ENCODE measurements at regions not wholly inside any gene's neighbourhood (a gene's known extent, or its start where the extent isn't known, plus 50 kb on each side); places are given as distances from the start of the nearest gene placed in this dataset.

GRCh38 chr1:238171985-238172384 lies 281.3 kb upstream of the ZP4 start:
- no peak for TF ChIP-seq RAD21 (conservative IDR thresholded peaks at IDR 0.05)
- no peak for TF ChIP-seq SMC3 (conservative IDR thresholded peaks at IDR 0.05; ENCODE audit: poor library complexity)
- TF ChIP-seq REST (IDR thresholded peaks at IDR 0.05; ENCODE audit: borderline replicate concordance), result no peak
- no peak for TF ChIP-seq TAF1 (IDR thresholded peaks at IDR 0.05; ENCODE audit: low read depth)
- no peak overlapping the region for H3K27ac ChIP-seq (ENCODE audit: low read length)
- H3K4me2 ChIP-seq (ENCODE audit: low read length), result no peak overlapping the region

GRCh38 chr1:238161955-238162354 lies 271.2 kb upstream of the ZP4 start:
- Histone ChIP-seq H3F3A (ENCODE audit: insufficient read depth, low read length, poor library complexity, severe bottlenecking) (no peaks in the 10 kb centered on the region), H3K9ac (ENCODE audit: low read length) (no peak overlapping the region), H3K9me2 (ENCODE audit: insufficient read depth, low read length) (no peaks in the 10 kb centered on the region), H3K27me3 (ENCODE audit: insufficient read depth, low read depth, low read length) (no peaks in the 10 kb centered on the region), H2AFZ (ENCODE audit: low read depth, low read length) (no peak overlapping the region), H3K27ac (ENCODE audit: low read length) (no peak overlapping the region), H3K9me3 (ENCODE audit: low read length) (no peaks in the 10 kb centered on the region), H3K36me3 (ENCODE audit: insufficient read depth, low read length) (no peaks in the 10 kb centered on the region), H4K20me1 (ENCODE audit: insufficient read depth) (no peaks in the 10 kb centered on the region), H3K79me2 (replicated peaks; ENCODE audit: insufficient read depth, low read length) (no peaks in the 10 kb centered on the region), H3K4me3 (ENCODE audit: low read length) (no peak overlapping the region), H3K4me2 (ENCODE audit: low read length) (no peak overlapping the region)
- TF ChIP-seq EZH2 (IDR thresholded peaks at IDR 0.05; ENCODE audit: borderline replicate concordance, insufficient read depth, low read length, poor library complexity, severe bottlenecking) (no peak), RAD21 (conservative IDR thresholded peaks at IDR 0.05) (no peak), MXI1 (conservative IDR thresholded peaks at IDR 0.05; ENCODE audit: poor library complexity, severe bottlenecking) (no peak), TAF1 (IDR thresholded peaks at IDR 0.05; ENCODE audit: low read depth) (no peak), SMC3 (conservative IDR thresholded peaks at IDR 0.05; ENCODE audit: poor library complexity) (no peak), REST (IDR thresholded peaks at IDR 0.05; ENCODE audit: borderline replicate concordance) (no peak), POLR2AphosphoS5 (IDR thresholded peaks at IDR 0.05) (no peak)

More at GRCh38 chr1:238171985-238172384, 281.3 kb upstream of the ZP4 start:
- Histone ChIP-seq H3F3A (ENCODE audit: insufficient read depth, low read length, poor library complexity, severe bottlenecking) (no peaks in the 10 kb centered on the region), H3K4me3 (ENCODE audit: low read length) (no peak overlapping the region), H3K9me2 (ENCODE audit: insufficient read depth, low read length) (no peaks in the 10 kb centered on the region), H3K9ac (ENCODE audit: low read length) (no peak overlapping the region), H3K27me3 (ENCODE audit: insufficient read depth, low read depth, low read length) (no peaks in the 10 kb centered on the region), H2AFZ (ENCODE audit: low read depth, low read length) (no peak overlapping the region), H4K20me1 (ENCODE audit: insufficient read depth) (no peaks in the 10 kb centered on the region), H3K36me3 (ENCODE audit: insufficient read depth, low read length) (no peaks in the 10 kb centered on the region), H3K79me2 (replicated peaks; ENCODE audit: insufficient read depth, low read length) (no peaks in the 10 kb centered on the region), H3K9me3 (ENCODE audit: low read length) (no peaks in the 10 kb centered on the region)

All from neural cell (in vitro differentiated cells).